Stimulated activated CD4-positive, alpha-beta T cell treated with anti-CD3 and anti-CD28 coated beads, Interleukin-15, amount 100 ng/mL, for 48 hours (primary cell): ENCODE measurements at regions not wholly inside any gene's neighbourhood (a gene's known extent, or its start where the extent isn't known, plus 50 kb on each side); places are given as distances from the start of the nearest gene placed in this dataset.
"Not testable (repeated sequence)": the region's sequence is repeated elsewhere in the genome, so short reads cannot be mapped to it uniquely, and the experiment has no call there.

Experiments
- DNase-seq, 2 donors: peaks; one replicate each; pipeline ENCODE4 v3.0.0-alpha.2; 2020; ENCODE audit warnings: low read depth in 2 of 2

GRCh38 chr4:158053086-158053485 is 119.7 kb downstream of the GASK1B start:
- no peak for DNase-seq

GRCh38 chr4:158051401-158052235 is 121.2 kb downstream of the GASK1B start:
- no peak for DNase-seq

- no peak for DNase-seq
Measured at GRCh38 chr4:158050942-158051341, 121.9 kb downstream of the GASK1B start.

- DNase-seq: no peak
Measured at GRCh38 chr4:158046345-158046744, 126.5 kb downstream of the GASK1B start.

- no peak for DNase-seq
Measured at GRCh38 chr4:158043971-158044618, 128.7 kb downstream of the GASK1B start.

- DNase-seq: no peak
Measured at GRCh38 chr4:158042591-158043030, 130.2 kb downstream of the GASK1B start.

- DNase-seq: no peak
Measured at GRCh38 chr4:158038718-158039117, 134.1 kb downstream of the GASK1B start.

GRCh38 chr4:158036998-158037397 is 135.8 kb downstream of the GASK1B start:
- DNase-seq: no peak

- DNase-seq: no peak
Measured at GRCh38 chr4:158035662-158036195, 137.1 kb downstream of the GASK1B start.

- no peak for DNase-seq
Measured at GRCh38 chr4:158033416-158034120, 139.3 kb downstream of the GASK1B start.

- DNase-seq: no peak
Measured at GRCh38 chr4:158032733-158033415, 140.0 kb downstream of the GASK1B start.

GRCh38 chr4:158028381-158028780 is 144.4 kb downstream of the GASK1B start:
- DNase-seq: not testable (repeated sequence)

- DNase-seq: no peak
Measured at GRCh38 chr4:158025131-158025530, 147.7 kb downstream of the GASK1B start.

- no peak for DNase-seq
Measured at GRCh38 chr4:158020734-158021346, 152.0 kb downstream of the GASK1B start.

GRCh38 chr4:158020176-158020575 is 152.6 kb downstream of the GASK1B start:
- DNase-seq: no peak

- no peak for DNase-seq
Measured at GRCh38 chr4:158018831-158019230, 154.0 kb downstream of the GASK1B start.

GRCh38 chr4:158018221-158018830 is 154.5 kb downstream of the GASK1B start:
- DNase-seq: no peak

- DNase-seq: no peak
Measured at GRCh38 chr4:158016511-158016910, 156.3 kb downstream of the GASK1B start.

GRCh38 chr4:158015241-158015640 is 157.6 kb downstream of the GASK1B start:
- DNase-seq: no peak

GRCh38 chr4:158013858-158014257 is 159.0 kb downstream of the GASK1B start:
- no peak for DNase-seq

- no peak for DNase-seq
Measured at GRCh38 chr4:158010361-158010760, 162.5 kb downstream of the GASK1B start.
